DOHH2 (cell line): ENCODE measurements at regions not wholly inside any gene's neighbourhood (a gene's known extent, or its start where the extent isn't known, plus 50 kb on each side); places are given as distances from the start of the nearest gene placed in this dataset.

Experiments
- EZH2phosphoT487 ChIP-seq: fragments of 200-600 bp; sonication (generic); IDR thresholded peaks from 2 replicates; pipeline ENCODE4 v1.6.1; 2017; ENCODE audit warnings: borderline replicate concordance, mild to moderate bottlenecking, antibody characterized with exemption, low read length, moderate library complexity, mixed read lengths
- TF ChIP-seq, protein P1 (sequence below): fragments of 200-600 bp; sonication (generic); IDR thresholded peaks from one replicate; pipeline ENCODE4 v1.5.1; 2014; ENCODE audit warnings: antibody characterized with exemption, mild to moderate bottlenecking, low read depth, low read length; ENCODE audit not compliant: poor library complexity, severe bottlenecking

DNA sequence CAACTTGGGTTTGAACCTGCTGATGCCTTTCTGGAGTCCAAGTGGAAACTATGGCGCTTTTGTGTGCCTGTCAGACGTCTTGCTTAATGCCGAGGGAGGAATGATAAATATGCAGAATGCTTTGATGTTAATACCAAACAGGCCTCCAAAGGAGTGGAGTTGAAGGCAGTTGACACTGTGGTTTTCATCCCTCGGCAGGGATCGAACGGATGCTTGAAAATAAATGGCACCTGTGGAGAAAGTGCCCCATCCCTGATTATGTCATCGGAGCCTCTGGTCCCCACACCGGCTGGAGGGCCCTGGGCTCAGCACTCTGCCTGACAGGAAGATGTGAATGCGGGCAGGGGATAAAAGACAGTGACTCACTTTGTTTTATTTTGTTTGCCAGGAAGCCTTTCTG, 148.7 kb upstream of the GPR26 start:
- TF ChIP-seq, protein P1, sequence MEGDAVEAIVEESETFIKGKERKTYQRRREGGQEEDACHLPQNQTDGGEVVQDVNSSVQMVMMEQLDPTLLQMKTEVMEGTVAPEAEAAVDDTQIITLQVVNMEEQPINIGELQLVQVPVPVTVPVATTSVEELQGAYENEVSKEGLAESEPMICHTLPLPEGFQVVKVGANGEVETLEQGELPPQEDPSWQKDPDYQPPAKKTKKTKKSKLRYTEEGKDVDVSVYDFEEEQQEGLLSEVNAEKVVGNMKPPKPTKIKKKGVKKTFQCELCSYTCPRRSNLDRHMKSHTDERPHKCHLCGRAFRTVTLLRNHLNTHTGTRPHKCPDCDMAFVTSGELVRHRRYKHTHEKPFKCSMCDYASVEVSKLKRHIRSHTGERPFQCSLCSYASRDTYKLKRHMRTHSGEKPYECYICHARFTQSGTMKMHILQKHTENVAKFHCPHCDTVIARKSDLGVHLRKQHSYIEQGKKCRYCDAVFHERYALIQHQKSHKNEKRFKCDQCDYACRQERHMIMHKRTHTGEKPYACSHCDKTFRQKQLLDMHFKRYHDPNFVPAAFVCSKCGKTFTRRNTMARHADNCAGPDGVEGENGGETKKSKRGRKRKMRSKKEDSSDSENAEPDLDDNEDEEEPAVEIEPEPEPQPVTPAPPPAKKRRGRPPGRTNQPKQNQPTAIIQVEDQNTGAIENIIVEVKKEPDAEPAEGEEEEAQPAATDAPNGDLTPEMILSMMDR, result no peak
- TF ChIP-seq EZH2phosphoT487, result no peak
